Retina (tissue), 1 donor: ENCODE measurements at regions not wholly inside any gene's neighbourhood (a gene's known extent, or its start where the extent isn't known, plus 50 kb on each side); places are given as distances from the start of the nearest gene placed in this dataset.

Source experiments
- DNase-seq: peaks from one replicate; pipeline ENCODE4 v3.0.0-alpha.2; 2016

GRCh38 chr3:18030371-18030870, 288.0 kb upstream of the TBC1D5 start:
- no peak for DNase-seq

GRCh38 chr3:18027161-18027939, 284.9 kb upstream of the TBC1D5 start:
- no peak for DNase-seq

- DNase-seq, result no peak
Observed at GRCh38 chr3:18024715-18025114, 282.3 kb upstream of the TBC1D5 start.

GRCh38 chr3:18019161-18019495, 276.7 kb upstream of the TBC1D5 start:
- DNase-seq, result no peak

- DNase-seq, result no peak
Observed at GRCh38 chr3:18018491-18019160, 276.2 kb upstream of the TBC1D5 start.

GRCh38 chr3:18016366-18016765, 273.9 kb upstream of the TBC1D5 start:
- DNase-seq, result no peak

GRCh38 chr3:18012933-18013332, 270.5 kb upstream of the TBC1D5 start:
- no peak for DNase-seq

- DNase-seq, result no peak
Observed at GRCh38 chr3:18012436-18012835, 270.0 kb upstream of the TBC1D5 start.

- DNase-seq, result no peak
Observed at GRCh38 chr3:18011387-18011786, 269.0 kb upstream of the TBC1D5 start.

- no peak for DNase-seq
Observed at GRCh38 chr3:18010001-18010400, 267.6 kb upstream of the TBC1D5 start.

GRCh38 chr3:18008706-18009368, 266.4 kb upstream of the TBC1D5 start:
- DNase-seq, result no peak

- no peak for DNase-seq
Observed at GRCh38 chr3:18007980-18008379, 265.5 kb upstream of the TBC1D5 start.

- DNase-seq, result no peak
Observed at GRCh38 chr3:17995769-17996168, 253.3 kb upstream of the TBC1D5 start.

- DNase-seq, result no peak
Observed at GRCh38 chr3:17994167-17994566, 251.7 kb upstream of the TBC1D5 start.

- no peak for DNase-seq
Observed at GRCh38 chr3:17990390-17990789, 248.0 kb upstream of the TBC1D5 start.

- no peak for DNase-seq
Observed at GRCh38 chr3:17986348-17986816, 244.0 kb upstream of the TBC1D5 start.

- no peak for DNase-seq
Observed at GRCh38 chr3:17985658-17986347, 243.4 kb upstream of the TBC1D5 start.

GRCh38 chr3:17983106-17983505, 240.7 kb upstream of the TBC1D5 start:
- no peak for DNase-seq

GRCh38 chr3:17982211-17982880, 239.9 kb upstream of the TBC1D5 start:
- DNase-seq, result no peak

GRCh38 chr3:17980863-17981262, 238.4 kb upstream of the TBC1D5 start:
- DNase-seq, result no peak

- no peak for DNase-seq
Observed at GRCh38 chr3:17979911-17980310, 237.5 kb upstream of the TBC1D5 start.

GRCh38 chr3:17979252-17979651, 236.8 kb upstream of the TBC1D5 start:
- DNase-seq, result no peak
